Gastrocnemius medialis (tissue), 4 donors: ENCODE measurements at regions not wholly inside any gene's neighbourhood (a gene's known extent, or its start where the extent isn't known, plus 50 kb on each side); places are given as distances from the start of the nearest gene placed in this dataset.

Experiments used
- POLR2A ChIP-seq, 2 donors: fragments of 450-650 bp; IDR thresholded peaks; one replicate each; pipeline ENCODE4 v1.6.1; 2017; ENCODE audit warnings: antibody characterized with exemption in 2 of 2, mild to moderate bottlenecking in 2 of 2, moderate library complexity in 2 of 2
- TF ChIP-seq, protein P1 (sequence below), 5 experiments: fragments of 450-650 bp in 3 of 5; fragments of 200-600 bp in 2 of 5; sonication (generic) in 2 of 5; IDR thresholded peaks in 4 of 5; conservative IDR thresholded peaks in 1 of 5; 1 replicate in 4 of 5; 2 replicates in 1 of 5; pipeline ENCODE4 v1.5.1; 2016 to 2019; ENCODE audit warnings: antibody characterized with exemption in 5 of 5, mild to moderate bottlenecking in 3 of 5, moderate library complexity in 3 of 5

DNA sequence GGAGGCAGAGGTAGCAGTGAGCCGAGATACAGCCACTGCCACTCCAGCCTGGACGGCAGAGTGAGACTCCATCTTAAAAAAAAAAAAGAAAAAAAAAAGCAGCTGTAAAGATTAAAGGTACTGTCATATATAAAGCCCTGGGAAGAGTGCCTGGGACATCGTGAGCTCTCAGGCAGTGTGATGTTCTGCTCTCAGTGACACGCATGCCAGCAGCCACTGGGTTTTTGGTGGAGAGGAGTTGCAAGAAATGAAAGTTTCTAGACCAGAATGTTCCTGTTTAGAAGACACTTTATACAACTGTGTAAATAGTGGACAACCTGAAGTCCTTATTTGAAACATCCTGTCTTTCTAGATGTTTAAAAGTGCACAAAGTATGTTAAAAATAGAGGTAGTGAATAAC is 213.2 kb downstream of the IRF8 start:
- TF ChIP-seq, protein P1, sequence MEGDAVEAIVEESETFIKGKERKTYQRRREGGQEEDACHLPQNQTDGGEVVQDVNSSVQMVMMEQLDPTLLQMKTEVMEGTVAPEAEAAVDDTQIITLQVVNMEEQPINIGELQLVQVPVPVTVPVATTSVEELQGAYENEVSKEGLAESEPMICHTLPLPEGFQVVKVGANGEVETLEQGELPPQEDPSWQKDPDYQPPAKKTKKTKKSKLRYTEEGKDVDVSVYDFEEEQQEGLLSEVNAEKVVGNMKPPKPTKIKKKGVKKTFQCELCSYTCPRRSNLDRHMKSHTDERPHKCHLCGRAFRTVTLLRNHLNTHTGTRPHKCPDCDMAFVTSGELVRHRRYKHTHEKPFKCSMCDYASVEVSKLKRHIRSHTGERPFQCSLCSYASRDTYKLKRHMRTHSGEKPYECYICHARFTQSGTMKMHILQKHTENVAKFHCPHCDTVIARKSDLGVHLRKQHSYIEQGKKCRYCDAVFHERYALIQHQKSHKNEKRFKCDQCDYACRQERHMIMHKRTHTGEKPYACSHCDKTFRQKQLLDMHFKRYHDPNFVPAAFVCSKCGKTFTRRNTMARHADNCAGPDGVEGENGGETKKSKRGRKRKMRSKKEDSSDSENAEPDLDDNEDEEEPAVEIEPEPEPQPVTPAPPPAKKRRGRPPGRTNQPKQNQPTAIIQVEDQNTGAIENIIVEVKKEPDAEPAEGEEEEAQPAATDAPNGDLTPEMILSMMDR (IDR thresholded peaks at IDR 0.05 in 4 of 5, conservative IDR thresholded peaks at IDR 0.05 in 1 of 5): no peak
- TF ChIP-seq POLR2A (IDR thresholded peaks at IDR 0.05): no peak
